ENCODE measurements at regions not wholly inside any gene's neighbourhood (a gene's known extent, or its start where the extent isn't known, plus 50 kb on each side); places are given as distances from the start of the nearest gene placed in this dataset.

- TF ChIP-seq POLR2AphosphoS5 (IDR thresholded peaks at IDR 0.05; ENCODE audit: low read depth, low read length) = no peak
- no peak for TF ChIP-seq NRF1 (IDR thresholded peaks at IDR 0.05; ENCODE audit: low read depth, low read length)
- no peak for TF ChIP-seq POLR2A (IDR thresholded peaks at IDR 0.05; ENCODE audit: control extremely low read depth in 1 of 2, low read depth in 2 of 2, low read length in 2 of 2)
- no peak for TF ChIP-seq SP4 (IDR thresholded peaks at IDR 0.05; ENCODE audit: low read length)
- no peak for TF ChIP-seq ATF2 (IDR thresholded peaks at IDR 0.05; ENCODE audit: low read length)
- no peak for TF ChIP-seq ZNF274 (IDR thresholded peaks at IDR 0.05; ENCODE audit: borderline replicate concordance, extremely low read depth, low read length)
- TF ChIP-seq EZH2 (IDR thresholded peaks at IDR 0.05; ENCODE audit: low read depth, low read length, severe bottlenecking) = no peak
- no peak for TF ChIP-seq SIX5 (IDR thresholded peaks at IDR 0.05; ENCODE audit: low read depth, low read length)
- TF ChIP-seq KDM1A (IDR thresholded peaks at IDR 0.05; ENCODE audit: borderline replicate concordance, low read length) = no peak
- TF ChIP-seq JUN (IDR thresholded peaks at IDR 0.05; ENCODE audit: low read depth, low read length) = no peak
Measured at GRCh38 chrX:119340606-119341205, 58.4 kb upstream of the SLC25A43 start.

Measured in H1 (cell line).